ENCODE measurements at regions not wholly inside any gene's neighbourhood (a gene's known extent, or its start where the extent isn't known, plus 50 kb on each side); places are given as distances from the start of the nearest gene placed in this dataset.
A peak's percentile ranks its signal among the peaks of the same experiment; 100 is the strongest.
"Not testable (repeated sequence)": the region's sequence is repeated elsewhere in the genome, so short reads cannot be mapped to it uniquely, and the experiment has no call there.

DNA sequence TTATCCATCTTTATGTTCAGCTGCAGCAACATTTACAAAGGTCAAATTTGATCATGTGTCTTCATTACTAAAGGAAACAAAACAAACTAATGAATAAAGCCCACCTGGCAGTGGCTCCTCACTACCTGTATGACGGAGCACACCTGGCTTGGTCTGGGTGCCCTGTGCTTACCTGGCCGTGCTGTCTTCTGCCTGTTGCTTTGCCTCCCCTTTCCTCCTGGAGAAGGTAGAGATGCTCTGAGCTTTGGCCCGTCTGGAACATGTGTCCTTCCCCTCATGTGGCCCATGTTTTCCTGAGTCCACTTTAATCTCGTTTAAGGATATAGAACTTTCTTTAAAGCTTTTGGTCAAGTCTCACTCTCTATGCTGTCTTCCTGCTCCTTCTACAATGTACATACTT lies 1388.8 kb upstream of the DEFB115 start:
- not testable (repeated sequence) for H3K4me1 Mint-ChIP-seq, H3K27me3 Mint-ChIP-seq, H3K4me3 Mint-ChIP-seq, H3K27ac Mint-ChIP-seq, H3K9me3 Mint-ChIP-seq, H3K36me3 Mint-ChIP-seq

GRCh38 chr20:29871816-29872215 lies 1385.6 kb upstream of the DEFB115 start:
- not testable (repeated sequence) for H3K27ac Mint-ChIP-seq, H3K36me3 Mint-ChIP-seq, H3K27me3 Mint-ChIP-seq, H3K4me1 Mint-ChIP-seq, H3K9me3 Mint-ChIP-seq, H3K4me3 Mint-ChIP-seq

GRCh38 chr20:29873946-29874345 lies 1383.5 kb upstream of the DEFB115 start:
- H3K36me3 Mint-ChIP-seq = peaks cover 1% of the 10 kb centered on the region
- H3K27me3 Mint-ChIP-seq = no peaks in the 10 kb centered on the region
- no peak overlapping the region for H3K4me3 Mint-ChIP-seq
- H3K27ac Mint-ChIP-seq = no peak overlapping the region
- H3K9me3 Mint-ChIP-seq = peaks cover 9 to 14% (median 12%) of the 10 kb centered on the region in 3 donors
- H3K4me1 Mint-ChIP-seq = peaks cover 0 to 1% (median 0%) of the 10 kb centered on the region in 3 donors

DNA sequence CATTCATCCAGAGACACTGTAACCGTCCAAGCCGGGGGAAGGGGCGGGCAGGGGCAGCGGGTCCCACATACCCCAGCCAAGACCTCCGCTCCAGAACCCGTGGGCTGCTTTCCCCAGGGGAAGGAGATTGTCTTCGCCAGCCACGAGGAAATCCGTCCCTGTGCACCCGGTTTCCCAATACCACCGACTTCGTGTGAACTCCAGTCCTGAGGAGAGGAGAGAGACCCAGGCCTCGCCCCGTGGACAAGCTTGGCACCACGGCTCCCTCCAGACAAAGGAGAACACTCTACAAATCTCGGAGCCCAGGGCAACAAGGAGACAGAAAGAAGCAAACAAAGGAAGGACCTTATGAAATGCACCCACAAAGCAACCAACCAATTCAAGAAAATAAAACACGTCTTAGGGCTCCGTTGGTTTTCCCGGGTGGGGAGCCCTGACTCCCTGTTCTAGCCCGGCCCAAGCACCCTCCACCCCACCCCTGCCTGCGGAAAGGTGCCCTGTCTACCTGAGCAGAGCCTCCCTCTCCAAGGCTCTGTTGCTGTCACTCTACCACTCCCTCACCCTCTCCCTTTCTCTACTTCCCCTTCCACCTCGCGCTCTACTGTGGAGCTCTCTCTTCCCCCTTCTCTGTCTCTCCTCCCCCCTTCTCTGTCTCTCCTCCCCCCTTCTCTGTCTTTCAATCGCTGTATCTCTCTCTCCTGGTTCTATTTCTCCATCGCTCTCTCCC lies 1382.8 kb upstream of the DEFB115 start:
- peaks cover 0 to 1% (median 0%) of the 10 kb centered on the region in 3 donors for H3K4me1 Mint-ChIP-seq
- peaks cover 7 to 17% (median 12%) of the 10 kb centered on the region in 3 donors for H3K9me3 Mint-ChIP-seq

DNA sequence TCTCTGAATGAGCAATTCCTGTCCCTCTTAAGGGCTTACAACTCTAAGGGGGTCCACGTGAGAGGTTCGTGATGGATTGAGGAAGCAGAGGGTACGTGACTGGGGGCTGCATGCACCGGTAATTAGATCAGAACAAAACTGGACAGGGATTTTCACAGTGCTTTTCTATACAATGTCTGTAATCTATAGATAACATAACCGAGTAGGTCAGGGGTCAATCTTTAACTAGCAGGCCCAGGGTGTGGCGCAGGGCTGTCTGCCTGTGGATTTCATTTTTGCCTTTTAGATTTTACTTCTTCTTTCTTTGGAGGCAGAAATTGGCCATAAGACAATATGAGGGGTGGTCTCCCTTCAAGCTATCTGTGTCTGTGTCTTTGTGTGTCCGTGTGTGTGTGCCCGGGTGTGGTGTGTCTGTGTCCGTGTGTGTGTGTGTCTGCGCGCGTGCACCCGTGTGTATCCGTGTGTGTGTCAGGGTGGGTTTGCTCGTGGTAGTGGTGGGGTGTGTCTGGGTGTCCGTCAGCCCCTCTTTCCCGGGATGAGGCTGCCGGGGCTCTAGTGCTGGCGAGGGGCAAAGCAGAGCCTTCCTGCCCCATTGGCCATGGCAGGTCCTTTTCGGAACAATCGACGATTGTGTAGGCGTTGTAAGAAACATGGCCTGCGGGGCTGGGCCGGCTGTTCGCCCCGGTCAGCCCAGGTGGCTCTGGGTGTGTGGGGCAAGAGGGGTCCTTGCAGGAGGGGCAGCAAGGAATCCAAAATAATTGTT lies 1382.0 kb upstream of the DEFB115 start:
- not testable (repeated sequence) for H3K36me3 Mint-ChIP-seq, H3K4me1 Mint-ChIP-seq, H3K27me3 Mint-ChIP-seq, H3K4me3 Mint-ChIP-seq
- Mint-ChIP-seq H3K9me3 (peaks cover 7 to 17% (median 15%) of the 10 kb centered on the region in 3 donors), H3K27ac (peak overlapping the region in 1 of 3 donors; percentile 7)

More for the DNA sequence above, 1382.8 kb upstream of the DEFB115 start:
- Mint-ChIP-seq H3K27ac (no peak overlapping the region), H3K4me3 (no peak overlapping the region), H3K27me3 (no peaks in the 10 kb centered on the region), H3K36me3 (peaks cover 1% of the 10 kb centered on the region)

DNA sequence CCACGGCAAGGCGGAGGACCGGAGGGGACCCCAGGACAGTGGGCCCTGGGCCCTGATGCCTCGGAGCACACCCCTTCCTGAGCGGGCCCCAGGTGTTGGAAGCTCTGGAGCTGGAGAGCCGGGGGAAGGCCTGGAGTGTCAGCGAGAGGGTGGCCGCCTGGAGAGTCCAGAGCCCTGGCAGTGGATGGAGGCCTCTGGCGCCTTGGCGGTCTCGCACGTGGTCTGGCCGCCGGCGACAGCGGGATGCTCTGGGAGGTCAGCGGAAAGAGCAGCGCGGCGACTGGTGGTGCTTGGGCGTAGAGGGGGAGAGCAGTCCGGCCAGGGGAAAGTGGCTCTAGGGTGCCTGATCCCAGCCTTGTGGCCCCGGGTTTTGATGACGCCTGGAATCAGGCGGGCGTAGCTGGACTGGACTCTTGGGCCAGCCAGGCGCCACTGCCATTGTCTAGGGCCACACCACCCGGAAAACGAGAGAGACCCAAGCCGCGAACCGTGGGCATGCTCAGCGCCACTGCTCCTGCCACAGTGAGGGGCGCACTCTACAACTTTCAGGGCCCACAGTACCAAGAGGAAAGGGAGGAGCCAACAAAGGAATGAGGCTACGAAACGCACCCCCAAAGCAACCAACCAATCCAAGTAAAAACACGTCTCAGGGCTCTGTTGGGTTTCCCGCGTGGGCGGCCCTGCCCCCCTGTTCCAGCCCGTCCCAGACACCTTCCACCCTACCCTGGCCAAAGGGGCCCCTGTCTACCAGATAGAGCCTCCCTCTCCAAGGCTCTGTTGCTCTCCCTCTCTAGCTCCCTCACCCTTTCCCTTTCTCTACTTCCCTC lies 1381.2 kb upstream of the DEFB115 start:
- H3K27me3 Mint-ChIP-seq, H3K4me3 Mint-ChIP-seq, H3K4me1 Mint-ChIP-seq, H3K36me3 Mint-ChIP-seq: not testable (repeated sequence)
- Mint-ChIP-seq H3K9me3 (peaks cover 7 to 17% (median 17%) of the 10 kb centered on the region in 3 donors), H3K27ac (peak overlapping the region in 1 of 3 donors; percentile 7)

DNA sequence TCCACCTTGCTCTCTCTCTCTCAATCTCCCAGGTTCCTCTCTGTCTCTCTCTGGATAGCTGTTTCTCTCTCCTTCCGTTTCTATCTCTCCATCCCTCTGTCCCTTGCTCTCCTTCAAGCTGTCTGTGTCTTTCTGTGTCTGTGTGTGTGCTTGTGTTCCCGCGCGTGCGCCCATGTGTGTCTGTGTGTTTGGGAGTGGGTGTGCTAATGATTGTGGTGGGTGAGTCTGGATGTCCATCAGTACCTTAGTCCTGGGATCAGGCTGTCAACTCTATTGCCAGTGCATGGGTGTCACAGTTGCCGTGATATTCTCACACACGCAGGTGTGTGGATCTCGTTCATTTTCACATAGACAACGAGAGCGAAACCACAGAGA lies 1380.6 kb upstream of the DEFB115 start:
- peaks cover 1% of the 10 kb centered on the region for H3K36me3 Mint-ChIP-seq
- peaks cover 0 to 1% (median 0%) of the 10 kb centered on the region in 3 donors for H3K4me1 Mint-ChIP-seq
- no peak overlapping the region for H3K27ac Mint-ChIP-seq
- no peaks in the 10 kb centered on the region for H3K27me3 Mint-ChIP-seq
- H3K4me3 Mint-ChIP-seq = no peak overlapping the region
- H3K9me3 Mint-ChIP-seq = peaks cover 7 to 17% (median 17%) of the 10 kb centered on the region in 3 donors

DNA sequence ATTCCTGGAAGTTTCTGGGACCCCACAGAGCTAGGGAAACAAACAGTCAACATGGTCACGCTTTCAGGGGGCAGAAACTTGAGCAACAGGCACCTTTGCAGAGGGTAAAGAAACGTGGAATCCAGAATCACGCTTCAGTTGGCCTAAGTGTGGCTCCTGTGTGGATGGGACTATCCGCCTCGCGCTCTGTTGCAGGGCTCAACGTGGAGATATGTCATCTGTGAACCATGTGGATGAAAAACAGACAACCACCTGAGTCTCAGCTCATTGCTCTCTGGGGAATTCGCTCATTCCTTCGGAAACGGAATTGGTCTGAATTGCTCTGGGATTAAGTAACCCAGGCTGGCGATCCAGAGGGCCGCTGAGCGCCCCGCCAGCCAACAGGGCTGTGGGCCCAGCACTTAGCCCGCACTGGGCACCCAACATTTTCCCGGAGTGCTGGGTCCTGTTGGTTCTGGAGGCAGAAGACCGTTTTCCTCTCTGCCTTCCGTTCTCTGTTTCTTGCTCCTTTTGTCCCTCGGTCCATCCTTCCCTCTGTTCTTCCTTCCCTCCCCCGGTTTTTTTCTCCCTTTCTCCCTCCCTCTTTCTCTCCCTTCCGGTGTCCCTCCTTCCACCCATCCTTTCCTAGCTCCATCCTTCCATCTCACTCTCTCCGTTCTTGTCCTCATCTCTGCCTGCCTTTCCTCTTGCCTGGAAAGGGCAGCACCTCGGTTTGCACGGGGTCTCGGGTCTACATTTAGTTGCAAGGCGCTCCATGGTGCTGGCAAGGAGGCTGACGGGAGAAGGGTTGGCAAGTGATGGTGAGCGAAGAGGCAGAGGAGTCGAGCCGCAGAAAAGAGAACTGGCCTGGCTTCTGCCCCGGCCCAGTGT lies 1379.8 kb upstream of the DEFB115 start:
- H3K36me3 Mint-ChIP-seq, H3K4me1 Mint-ChIP-seq, H3K27me3 Mint-ChIP-seq, H3K27ac Mint-ChIP-seq: not testable (repeated sequence)
- Mint-ChIP-seq H3K9me3 (peaks cover 10 to 21% (median 17%) of the 10 kb centered on the region in 3 donors), H3K4me3 (peak overlapping the region; percentile 68 to 80 (median 75))

DNA sequence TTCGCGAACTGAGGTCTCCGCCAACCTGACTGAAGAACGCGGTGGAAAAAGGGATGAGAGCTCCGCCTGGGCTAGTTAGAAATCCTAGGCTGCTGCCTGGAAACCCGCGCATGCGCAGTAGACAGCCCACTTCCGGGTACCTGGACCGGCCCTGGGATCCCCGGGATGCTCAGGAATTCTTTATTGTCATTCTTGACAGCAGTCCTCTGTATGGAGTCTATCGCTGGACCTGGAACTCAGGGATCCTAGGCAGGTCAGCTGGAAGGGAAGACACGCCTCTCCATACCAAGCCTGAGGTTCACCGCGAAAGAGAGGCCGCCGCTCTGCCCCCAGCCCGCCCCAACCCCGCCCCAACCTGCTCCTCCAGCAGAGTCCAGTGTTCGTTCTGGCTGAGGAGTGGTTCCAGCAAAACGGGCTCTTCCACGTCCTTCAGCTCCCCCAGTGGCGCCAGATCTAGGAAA lies 1379.2 kb upstream of the DEFB115 start:
- Mint-ChIP-seq H3K27me3 (no peaks in the 10 kb centered on the region), H3K9me3 (peaks cover 10 to 21% (median 16%) of the 10 kb centered on the region in 3 donors), H3K4me3 (peak overlapping the region; percentile 68 to 80 (median 75)), H3K4me1 (peaks cover 0 to 1% (median 0%) of the 10 kb centered on the region in 3 donors), H3K36me3 (peaks cover 1% of the 10 kb centered on the region), H3K27ac (no peak overlapping the region)

DNA sequence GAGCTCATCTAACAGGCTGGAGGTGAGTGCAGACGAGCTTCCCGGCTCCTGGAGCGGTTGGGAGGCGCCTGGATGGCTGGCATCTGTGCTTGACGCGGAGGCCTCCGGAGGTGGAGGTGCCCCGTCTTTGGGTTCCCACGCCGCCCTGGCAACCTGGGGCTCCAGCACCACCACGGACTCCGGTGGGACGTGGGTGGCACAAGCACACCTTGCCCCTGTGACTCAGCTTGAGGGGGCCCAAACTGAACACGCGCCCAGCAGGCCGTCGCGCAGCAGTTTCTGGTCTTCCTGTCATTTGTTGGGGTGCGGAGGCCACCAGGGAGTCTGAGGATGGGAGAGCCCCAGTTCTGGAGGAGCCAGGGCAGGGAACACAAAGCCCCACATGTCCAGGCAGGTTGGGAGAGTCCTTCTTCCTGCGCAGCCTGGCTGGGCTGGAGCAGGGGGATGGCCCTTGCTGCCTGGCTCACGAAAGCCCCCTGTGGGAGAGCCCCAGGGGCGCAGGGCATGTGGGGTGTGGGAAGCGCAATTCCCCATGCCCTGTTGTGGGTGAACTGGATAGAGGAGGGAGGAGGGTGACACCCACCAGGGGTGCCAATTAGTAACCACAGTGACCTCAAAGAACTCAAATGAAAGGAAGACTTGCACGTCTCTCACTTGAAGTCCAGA lies 1378.6 kb upstream of the DEFB115 start:
- Mint-ChIP-seq H3K4me1 (peaks cover 0 to 1% (median 0%) of the 10 kb centered on the region in 3 donors), H3K36me3 (peaks cover 1% of the 10 kb centered on the region), H3K27me3 (no peaks in the 10 kb centered on the region), H3K27ac (no peak overlapping the region), H3K4me3 (peak overlapping the region in 1 of 4 donors; percentile 52), H3K9me3 (peaks cover 10 to 21% (median 17%) of the 10 kb centered on the region in 3 donors)

- H3K4me1 Mint-ChIP-seq, H3K27ac Mint-ChIP-seq, H3K27me3 Mint-ChIP-seq, H3K36me3 Mint-ChIP-seq, H3K4me3 Mint-ChIP-seq: not testable (repeated sequence)
- peaks cover 12 to 22% (median 20%) of the 10 kb centered on the region in 3 donors for H3K9me3 Mint-ChIP-seq
These were observed 1376.4 kb upstream of the DEFB115 start for GRCh38 chr20:29881107-29881506.

- H3K4me1 Mint-ChIP-seq, H3K4me3 Mint-ChIP-seq, H3K27ac Mint-ChIP-seq, H3K36me3 Mint-ChIP-seq, H3K27me3 Mint-ChIP-seq: not testable (repeated sequence)
- peaks cover 8 to 19% (median 16%) of the 10 kb centered on the region in 3 donors for H3K9me3 Mint-ChIP-seq
These were observed 1373.8 kb upstream of the DEFB115 start for GRCh38 chr20:29883514-29884219.

GRCh38 chr20:29884322-29884721 lies 1373.1 kb upstream of the DEFB115 start:
- H3K4me3 Mint-ChIP-seq, H3K27me3 Mint-ChIP-seq, H3K27ac Mint-ChIP-seq, H3K36me3 Mint-ChIP-seq, H3K4me1 Mint-ChIP-seq: not testable (repeated sequence)
- peaks cover 8 to 19% (median 12%) of the 10 kb centered on the region in 3 donors for H3K9me3 Mint-ChIP-seq

Data from IgD-negative memory B cell (primary cell).